Retinal pigment epithelial cell (primary cell): ENCODE measurements at regions not wholly inside any gene's neighbourhood (a gene's known extent, or its start where the extent isn't known, plus 50 kb on each side); places are given as distances from the start of the nearest gene placed in this dataset.

Source experiments
- DNase-seq: peaks from one replicate; pipeline ENCODE4 v3.0.0-alpha.2; 2010; ENCODE audit warnings: low read depth
- H3K4me3 ChIP-seq: 2 replicates; pipeline ENCODE4 v1.5.1; 2011; ENCODE audit warnings: mild to moderate bottlenecking, low read length, control low read depth, moderate library complexity
- TF ChIP-seq, protein P1 (sequence below): conservative IDR thresholded peaks from 2 replicates; pipeline ENCODE4 v1.5.1; 2011; ENCODE audit warnings: low read depth, low read length, control low read depth, inconsistent platforms

DNA sequence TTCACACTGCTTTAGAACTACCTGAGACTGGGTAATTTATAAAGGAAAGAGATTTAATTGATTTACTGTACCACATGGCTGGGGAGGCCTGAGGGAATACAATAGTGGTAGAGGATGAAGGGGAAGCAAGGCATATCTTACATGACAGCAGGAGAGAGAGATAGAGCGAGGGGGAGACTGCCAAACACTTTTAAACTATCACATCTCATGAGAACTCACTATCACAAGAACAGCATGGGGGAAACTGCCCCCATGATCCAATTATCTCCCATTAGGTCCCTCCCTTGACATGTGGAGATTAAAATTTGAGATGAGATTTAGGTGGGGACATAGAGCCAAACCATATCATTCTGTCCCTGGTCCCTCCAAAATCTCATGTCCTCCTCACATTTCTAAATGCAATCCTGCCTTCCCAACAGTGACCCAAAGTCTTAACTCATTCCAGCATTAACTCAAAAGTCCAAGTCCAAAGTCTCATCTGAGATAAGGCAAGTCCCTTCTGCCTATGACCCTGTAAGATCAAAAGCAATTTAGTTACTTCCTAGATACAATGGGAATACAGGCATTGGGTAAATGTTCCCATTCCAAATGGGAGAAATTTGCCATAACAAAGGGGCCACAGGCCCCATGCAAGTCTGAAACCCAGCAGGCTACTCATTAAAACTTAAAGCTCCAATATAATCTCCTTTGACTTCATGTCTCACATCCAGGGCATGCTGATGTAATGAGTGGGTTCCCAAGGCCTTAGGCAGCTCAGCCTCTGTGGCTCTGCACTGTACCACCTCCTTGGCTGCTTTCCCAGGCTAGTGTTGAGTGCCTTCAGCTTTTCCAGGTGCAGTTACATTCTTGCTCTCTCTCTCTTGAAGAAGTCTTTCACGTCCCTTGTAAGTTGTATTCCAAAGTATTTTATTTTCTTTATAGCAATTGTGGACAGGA is 481.7 kb upstream of the TGFBR2 start:
- TF ChIP-seq, protein P1, sequence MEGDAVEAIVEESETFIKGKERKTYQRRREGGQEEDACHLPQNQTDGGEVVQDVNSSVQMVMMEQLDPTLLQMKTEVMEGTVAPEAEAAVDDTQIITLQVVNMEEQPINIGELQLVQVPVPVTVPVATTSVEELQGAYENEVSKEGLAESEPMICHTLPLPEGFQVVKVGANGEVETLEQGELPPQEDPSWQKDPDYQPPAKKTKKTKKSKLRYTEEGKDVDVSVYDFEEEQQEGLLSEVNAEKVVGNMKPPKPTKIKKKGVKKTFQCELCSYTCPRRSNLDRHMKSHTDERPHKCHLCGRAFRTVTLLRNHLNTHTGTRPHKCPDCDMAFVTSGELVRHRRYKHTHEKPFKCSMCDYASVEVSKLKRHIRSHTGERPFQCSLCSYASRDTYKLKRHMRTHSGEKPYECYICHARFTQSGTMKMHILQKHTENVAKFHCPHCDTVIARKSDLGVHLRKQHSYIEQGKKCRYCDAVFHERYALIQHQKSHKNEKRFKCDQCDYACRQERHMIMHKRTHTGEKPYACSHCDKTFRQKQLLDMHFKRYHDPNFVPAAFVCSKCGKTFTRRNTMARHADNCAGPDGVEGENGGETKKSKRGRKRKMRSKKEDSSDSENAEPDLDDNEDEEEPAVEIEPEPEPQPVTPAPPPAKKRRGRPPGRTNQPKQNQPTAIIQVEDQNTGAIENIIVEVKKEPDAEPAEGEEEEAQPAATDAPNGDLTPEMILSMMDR = no peak
- DNase-seq = peak; percentile 94
- H3K4me3 ChIP-seq = no peak overlapping the region

DNA sequence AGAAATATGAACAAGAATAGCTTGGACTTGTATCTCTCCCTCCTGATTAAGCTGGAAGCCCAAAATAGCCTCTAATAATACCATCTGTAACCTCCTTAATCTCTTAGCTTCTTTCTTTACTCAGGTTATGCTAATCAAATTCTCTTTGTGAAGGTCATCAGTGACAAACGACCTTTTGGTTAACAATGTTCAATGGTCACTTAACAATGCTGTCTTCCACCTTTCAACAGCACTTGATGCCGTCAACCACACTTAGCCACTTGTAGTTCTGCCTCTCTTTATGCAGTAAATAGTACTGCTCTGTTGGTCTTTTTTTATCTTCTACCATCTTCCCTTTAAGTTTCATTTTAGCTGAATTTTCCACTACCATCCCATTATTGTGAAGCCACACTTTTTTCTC is 476.6 kb upstream of the TGFBR2 start:
- H3K4me3 ChIP-seq = no peak overlapping the region
- TF ChIP-seq, protein P1 = no peak
- DNase-seq = no peak

DNA sequence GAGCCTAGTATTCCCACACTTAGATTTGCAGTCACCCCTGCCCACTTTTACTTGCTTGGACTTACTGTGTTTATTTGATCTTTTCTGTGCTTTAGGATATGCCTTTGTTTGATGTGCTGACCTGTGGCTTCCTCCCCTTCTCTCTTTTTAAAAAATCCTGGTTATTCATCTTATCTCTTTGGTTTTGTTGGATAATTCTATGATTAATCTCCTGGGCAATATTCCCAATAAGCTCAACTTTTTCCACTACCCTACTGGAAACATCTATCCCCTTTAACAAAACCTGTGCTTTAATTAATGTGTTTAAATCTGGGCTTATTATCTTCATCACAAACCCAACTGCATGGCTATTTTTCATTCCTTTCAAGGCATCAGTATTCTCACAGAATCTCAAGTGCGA is 476.0 kb upstream of the TGFBR2 start:
- H3K4me3 ChIP-seq = no peak overlapping the region
- no peak for DNase-seq
- TF ChIP-seq, protein P1 = no peak

DNA sequence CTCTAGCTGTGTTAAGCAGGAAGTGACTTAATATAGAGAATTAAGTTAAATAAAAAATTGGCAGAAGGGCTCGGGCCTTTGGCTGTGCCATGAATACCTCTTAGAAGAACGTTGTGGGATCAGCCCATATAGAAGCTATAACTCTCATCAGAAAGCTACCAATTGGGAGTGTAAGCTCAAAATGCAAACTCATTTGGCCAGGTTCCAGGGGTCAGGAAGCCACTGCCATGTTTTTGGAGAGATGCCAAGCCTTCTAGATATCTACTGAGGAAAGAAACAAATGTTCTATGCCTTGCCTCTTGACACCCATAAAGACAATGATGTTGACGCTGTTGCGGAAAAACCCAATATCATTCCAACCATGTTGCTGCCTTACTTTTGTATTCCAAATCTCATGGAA is 475.2 kb upstream of the TGFBR2 start:
- no peak overlapping the region for H3K4me3 ChIP-seq
- TF ChIP-seq, protein P1 = no peak
- no peak for DNase-seq

DNA sequence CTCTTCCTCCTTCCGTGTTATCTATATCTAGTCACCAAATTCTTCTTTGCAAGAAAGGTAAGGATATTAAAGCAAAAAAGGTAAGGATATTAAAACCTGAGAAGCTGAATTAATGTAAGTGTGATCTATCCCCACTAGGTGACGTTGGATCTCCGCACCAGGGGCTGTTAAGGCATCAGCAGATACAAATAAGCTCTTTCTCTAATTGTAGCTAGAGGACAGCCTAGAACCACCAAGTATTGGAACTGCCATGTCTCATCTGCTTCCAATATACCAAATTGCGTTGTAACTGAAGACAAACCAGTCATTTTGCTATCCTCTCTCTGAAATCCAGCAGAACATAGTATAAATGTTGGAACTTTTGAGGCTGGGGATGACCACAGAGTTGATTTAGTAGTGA is 471.2 kb upstream of the TGFBR2 start:
- no peak for DNase-seq
- TF ChIP-seq, protein P1 = no peak
- H3K4me3 ChIP-seq = no peak overlapping the region

DNA sequence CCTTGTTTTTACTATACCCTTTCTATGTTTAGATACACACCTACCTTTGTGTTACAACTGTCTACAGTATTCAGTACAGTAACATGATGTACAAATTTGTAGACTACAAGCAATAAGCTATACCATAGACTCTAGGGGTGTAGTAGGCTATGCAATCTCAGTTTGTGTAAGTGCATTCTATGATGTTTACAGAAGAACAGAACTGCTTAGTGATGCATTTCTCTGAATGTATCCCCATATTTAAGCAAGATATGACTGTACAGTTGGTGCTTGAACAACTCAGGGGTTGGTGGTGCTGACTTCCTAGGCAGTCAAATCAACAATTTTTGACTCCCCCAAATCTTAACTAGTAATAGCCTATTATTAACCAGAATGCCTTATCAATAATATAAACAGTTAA is 467.1 kb upstream of the TGFBR2 start:
- no peak overlapping the region for H3K4me3 ChIP-seq
- TF ChIP-seq, protein P1 = no peak
- no peak for DNase-seq
